Neural crest cell (in vitro differentiated cells): ENCODE measurements at regions not wholly inside any gene's neighbourhood (a gene's known extent, or its start where the extent isn't known, plus 50 kb on each side); places are given as distances from the start of the nearest gene placed in this dataset.

ENCODE experiments used
- DNase-seq: peaks from one replicate; pipeline ENCODE4 v3.0.0; 2021; ENCODE audit warnings: low read depth, mixed read lengths, low spot score
- H3K27ac Mint-ChIP-seq: one replicate; pipeline ENCODE4 v1.8.0; 2021; ENCODE audit warnings: mild to moderate bottlenecking, mixed read lengths; ENCODE audit not compliant: unreplicated experiment
- H3K27me3 Mint-ChIP-seq: 2 replicates; pipeline ENCODE4 v1.8.0; 2021; ENCODE audit warnings: low read depth, mild to moderate bottlenecking, mixed read lengths
- H3K36me3 Mint-ChIP-seq: 2 replicates; pipeline ENCODE4 v1.8.0; 2021; ENCODE audit warnings: low read depth, mild to moderate bottlenecking, mixed read lengths
- H3K4me1 Mint-ChIP-seq: 2 replicates; pipeline ENCODE4 v1.8.0; 2021; ENCODE audit warnings: mixed read lengths
- H3K4me3 Mint-ChIP-seq: one replicate; pipeline ENCODE4 v1.8.0; 2021; ENCODE audit warnings: mild to moderate bottlenecking, mixed read lengths
- H3K9me3 Mint-ChIP-seq: 2 replicates; pipeline ENCODE4 v1.8.0; 2021; ENCODE audit warnings: mixed read lengths
- CTCF ChIP-seq: fragments of 200-600 bp; sonication (generic); conservative IDR thresholded peaks from 2 replicates; pipeline ENCODE4 v1.5.0; 2021; ENCODE audit warnings: antibody characterized with exemption, mild to moderate bottlenecking

DNA sequence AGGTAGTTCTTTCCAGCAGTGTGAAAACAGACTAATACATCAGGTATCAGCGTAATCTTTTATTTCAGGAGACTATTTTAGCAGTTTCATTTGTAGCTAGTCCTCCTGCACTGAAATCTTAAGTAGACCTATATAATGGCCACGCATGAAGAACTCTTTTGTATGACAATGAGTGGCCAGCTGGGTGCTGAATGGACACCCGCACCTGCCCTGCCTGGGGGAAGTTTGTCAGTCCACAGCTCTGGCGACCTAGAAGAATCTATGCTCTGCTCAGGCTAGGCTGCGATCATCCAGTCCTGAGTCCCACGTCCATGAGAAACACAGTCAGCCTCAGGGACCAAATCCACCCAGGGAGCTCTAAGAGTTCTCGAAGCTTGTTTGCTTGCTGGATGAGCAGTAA, 709.2 kb upstream of the ID2 start:
- no peaks in the 10 kb centered on the region for H3K36me3 Mint-ChIP-seq
- peaks cover under 1% of the 10 kb centered on the region for H3K4me1 Mint-ChIP-seq
- H3K4me3 Mint-ChIP-seq = no peak overlapping the region
- no peak for DNase-seq
- H3K9me3 Mint-ChIP-seq = no peaks in the 10 kb centered on the region
- no peak for TF ChIP-seq CTCF
- no peaks in the 10 kb centered on the region for H3K27me3 Mint-ChIP-seq
- no peak overlapping the region for H3K27ac Mint-ChIP-seq

GRCh38 chr2:7973801-7974480, 707.9 kb upstream of the ID2 start:
- no peak for DNase-seq
- TF ChIP-seq CTCF = no peak
- Mint-ChIP-seq H3K4me1 (peaks cover 9% of the 10 kb centered on the region), H3K27me3 (no peaks in the 10 kb centered on the region), H3K36me3 (no peaks in the 10 kb centered on the region), H3K4me3 (no peak overlapping the region), H3K9me3 (no peaks in the 10 kb centered on the region), H3K27ac (peak overlapping the region; percentile 59)

DNA sequence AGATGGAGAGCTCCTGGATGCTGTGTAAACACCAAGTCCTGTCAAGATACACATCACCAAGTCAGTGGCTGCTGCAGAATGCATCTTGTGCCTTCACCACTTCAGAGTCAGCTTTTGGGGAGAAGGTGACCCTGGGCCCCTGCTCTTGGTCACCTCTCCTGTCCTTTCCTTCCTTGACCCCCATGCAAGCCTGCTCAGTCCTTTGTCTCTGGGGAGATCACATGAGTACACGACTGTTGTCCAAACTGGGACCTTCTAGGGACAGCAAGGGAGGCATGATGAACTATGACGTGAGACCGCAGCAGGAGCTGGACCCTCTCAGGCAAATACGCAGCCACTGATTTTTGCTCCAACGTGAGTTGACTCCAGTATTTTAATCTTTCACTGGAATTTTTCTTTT, 706.9 kb upstream of the ID2 start:
- Mint-ChIP-seq H3K36me3 (no peaks in the 10 kb centered on the region), H3K4me1 (peaks cover 9% of the 10 kb centered on the region), H3K4me3 (no peak overlapping the region), H3K27me3 (no peaks in the 10 kb centered on the region), H3K9me3 (no peaks in the 10 kb centered on the region), H3K27ac (no peak overlapping the region)
- TF ChIP-seq CTCF = no peak
- DNase-seq = no peak

- TF ChIP-seq CTCF = no peak
- DNase-seq = no peak
- no peaks in the 10 kb centered on the region for H3K36me3 Mint-ChIP-seq
- no peaks in the 10 kb centered on the region for H3K27me3 Mint-ChIP-seq
- no peak overlapping the region for H3K4me3 Mint-ChIP-seq
- H3K27ac Mint-ChIP-seq = no peak overlapping the region
- peaks cover 9% of the 10 kb centered on the region for H3K4me1 Mint-ChIP-seq
- no peaks in the 10 kb centered on the region for H3K9me3 Mint-ChIP-seq
Measured at GRCh38 chr2:7976206-7976605, 705.6 kb upstream of the ID2 start.

DNA sequence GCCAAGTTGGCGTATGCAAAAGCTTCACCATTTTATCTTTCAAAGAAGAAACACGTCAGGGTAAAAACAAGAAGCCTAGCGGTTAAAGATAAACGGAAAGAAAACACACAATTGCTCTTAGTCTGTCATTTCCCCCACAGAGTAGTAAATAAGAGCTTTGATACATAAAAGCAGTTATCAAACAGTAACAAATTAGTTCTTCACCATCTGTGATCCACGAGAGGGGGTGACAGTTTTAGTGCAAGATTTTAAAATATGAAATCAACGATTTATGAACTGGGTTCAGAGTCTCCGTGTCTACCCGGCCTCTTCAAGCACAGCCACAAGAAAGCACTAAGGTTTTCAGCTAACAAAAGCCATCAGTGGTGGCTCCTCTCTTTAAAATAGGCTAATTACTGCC, 703.9 kb upstream of the ID2 start:
- Mint-ChIP-seq H3K4me3 (no peak overlapping the region), H3K27me3 (no peaks in the 10 kb centered on the region), H3K9me3 (peaks cover 2% of the 10 kb centered on the region), H3K27ac (no peak overlapping the region), H3K4me1 (peaks cover 9% of the 10 kb centered on the region), H3K36me3 (peaks cover 2% of the 10 kb centered on the region)
- no peak for TF ChIP-seq CTCF
- DNase-seq = no peak
